Activated naive CD8-positive, alpha-beta T cell (primary cell): ENCODE measurements at regions not wholly inside any gene's neighbourhood (a gene's known extent, or its start where the extent isn't known, plus 50 kb on each side); places are given as distances from the start of the nearest gene placed in this dataset.
"Not testable (repeated sequence)": the region's sequence is repeated elsewhere in the genome, so short reads cannot be mapped to it uniquely, and the experiment has no call there.

Source experiments
- H3K27ac Mint-ChIP-seq: one replicate; pipeline ENCODE4 v1.8.0; 2021; ENCODE audit warnings: mixed read lengths
- H3K27me3 Mint-ChIP-seq: one replicate; pipeline ENCODE4 v1.8.0; 2021; ENCODE audit warnings: mixed read lengths
- H3K36me3 Mint-ChIP-seq: one replicate; pipeline ENCODE4 v1.8.0; 2021; ENCODE audit warnings: mixed read lengths
- H3K4me1 Mint-ChIP-seq: one replicate; pipeline ENCODE4 v1.8.0; 2021; ENCODE audit warnings: low read depth, mixed read lengths
- H3K4me3 Mint-ChIP-seq: one replicate; pipeline ENCODE4 v1.8.0; 2021; ENCODE audit warnings: mild to moderate bottlenecking, mixed read lengths
- H3K9me3 Mint-ChIP-seq: one replicate; pipeline ENCODE4 v1.8.0; 2021; ENCODE audit warnings: low read depth, mixed read lengths

DNA sequence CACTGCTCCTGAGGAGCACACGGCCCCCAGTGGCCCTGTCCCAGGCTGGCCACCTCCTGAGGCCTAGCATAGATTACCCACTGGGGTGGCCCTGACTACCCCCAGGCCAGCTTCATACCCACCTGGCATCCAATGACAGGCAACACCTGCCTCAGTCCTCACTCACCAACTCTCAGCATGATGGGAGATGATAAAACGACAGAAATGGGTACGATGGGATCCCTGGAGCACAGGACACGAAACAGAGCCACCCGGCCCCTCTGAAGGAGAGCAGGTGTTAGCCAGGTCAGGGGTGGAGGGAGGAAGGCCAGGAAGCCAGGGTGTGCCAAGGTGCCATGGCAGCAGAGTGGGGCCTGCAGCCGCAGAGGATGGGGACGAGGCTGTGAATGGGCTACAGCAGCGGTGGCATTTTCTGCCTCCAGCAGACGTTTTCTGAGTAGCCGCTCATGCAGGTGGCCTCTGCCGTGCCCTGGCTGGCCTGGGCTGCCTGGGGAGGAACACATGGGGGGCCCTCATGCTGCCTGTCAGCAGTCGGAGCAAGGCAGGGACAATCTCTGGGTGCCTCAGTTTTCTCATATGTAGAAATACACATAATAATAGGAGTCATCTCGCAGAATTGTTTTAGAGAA is 50.2 kb upstream of the FGF3 start:
- peaks cover 8% of the 10 kb centered on the region for H3K27me3 Mint-ChIP-seq
- no peak overlapping the region for H3K4me3 Mint-ChIP-seq
- no peak overlapping the region for H3K27ac Mint-ChIP-seq
- no peaks in the 10 kb centered on the region for H3K4me1 Mint-ChIP-seq
- H3K9me3 Mint-ChIP-seq: no peaks in the 10 kb centered on the region
- H3K36me3 Mint-ChIP-seq: no peaks in the 10 kb centered on the region

DNA sequence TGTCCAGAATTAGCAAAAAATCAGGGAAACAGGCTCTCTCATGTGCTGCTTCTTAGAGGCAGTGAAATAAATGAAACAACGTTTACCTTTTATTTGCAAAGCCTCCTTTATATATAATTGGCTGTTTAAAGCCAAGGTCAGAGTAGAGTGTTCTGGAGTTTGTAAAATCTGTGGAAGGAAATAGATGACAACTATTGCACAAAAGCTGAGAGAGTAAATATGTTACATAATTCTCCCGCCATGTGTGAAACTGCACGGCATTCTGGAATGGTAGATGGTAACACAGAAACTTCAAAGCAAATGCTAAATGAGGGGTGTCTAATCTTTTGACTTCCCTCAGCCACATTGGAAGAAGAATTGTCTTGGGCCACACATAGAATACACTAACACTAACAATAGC is 51.5 kb upstream of the FGF3 start:
- no peak overlapping the region for H3K27ac Mint-ChIP-seq
- no peaks in the 10 kb centered on the region for H3K9me3 Mint-ChIP-seq
- no peaks in the 10 kb centered on the region for H3K4me1 Mint-ChIP-seq
- no peak overlapping the region for H3K4me3 Mint-ChIP-seq
- H3K27me3 Mint-ChIP-seq: peaks cover 8% of the 10 kb centered on the region
- no peaks in the 10 kb centered on the region for H3K36me3 Mint-ChIP-seq

DNA sequence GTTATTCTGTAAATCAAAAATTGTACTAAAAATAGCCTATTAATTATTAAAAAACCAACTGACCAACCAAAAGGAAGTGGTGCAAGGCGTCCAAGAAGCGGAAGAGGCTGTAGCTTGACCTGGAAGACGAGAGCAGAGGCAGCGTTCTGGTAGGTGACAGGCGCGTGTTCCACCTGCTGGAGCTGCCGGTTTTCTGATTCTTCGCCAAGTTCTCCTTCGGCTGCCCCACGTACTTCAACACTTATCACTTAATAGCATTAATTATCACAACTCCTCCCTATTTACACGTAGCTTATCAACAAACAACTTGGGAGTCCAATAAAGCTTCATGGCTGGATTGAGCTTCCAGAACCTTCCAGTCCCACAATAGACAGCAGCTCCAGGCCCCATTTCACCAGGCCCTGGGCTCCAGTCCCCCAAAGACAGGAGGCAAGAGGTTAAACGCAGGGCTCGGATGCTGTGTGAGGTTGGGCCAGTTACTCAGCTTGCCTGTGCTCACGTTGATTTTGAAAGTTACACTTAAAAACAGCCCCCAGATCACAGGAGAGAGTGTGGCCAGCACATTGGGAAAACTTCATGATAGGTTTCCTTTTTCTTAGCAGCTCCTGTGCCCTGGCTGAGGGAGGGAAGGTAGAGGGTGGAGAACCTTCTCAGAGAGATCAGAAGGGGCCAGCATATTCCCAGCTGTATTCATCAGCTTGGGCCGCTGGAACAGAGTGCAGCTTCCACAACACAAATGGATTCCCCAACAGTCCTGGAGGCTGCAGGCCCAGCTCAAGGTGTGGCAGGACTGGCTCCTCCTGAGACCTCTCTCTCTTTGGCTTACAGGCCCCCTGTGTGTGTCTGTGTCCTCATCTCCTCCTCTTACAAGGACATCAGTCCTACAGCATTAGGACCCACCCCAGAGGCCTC is 54.2 kb upstream of the FGF3 start:
- no peak overlapping the region for H3K4me3 Mint-ChIP-seq
- peaks cover 2% of the 10 kb centered on the region for H3K27me3 Mint-ChIP-seq
- H3K36me3 Mint-ChIP-seq: no peaks in the 10 kb centered on the region
- H3K9me3 Mint-ChIP-seq: no peaks in the 10 kb centered on the region
- H3K27ac Mint-ChIP-seq: no peak overlapping the region
- H3K4me1 Mint-ChIP-seq: no peaks in the 10 kb centered on the region

DNA sequence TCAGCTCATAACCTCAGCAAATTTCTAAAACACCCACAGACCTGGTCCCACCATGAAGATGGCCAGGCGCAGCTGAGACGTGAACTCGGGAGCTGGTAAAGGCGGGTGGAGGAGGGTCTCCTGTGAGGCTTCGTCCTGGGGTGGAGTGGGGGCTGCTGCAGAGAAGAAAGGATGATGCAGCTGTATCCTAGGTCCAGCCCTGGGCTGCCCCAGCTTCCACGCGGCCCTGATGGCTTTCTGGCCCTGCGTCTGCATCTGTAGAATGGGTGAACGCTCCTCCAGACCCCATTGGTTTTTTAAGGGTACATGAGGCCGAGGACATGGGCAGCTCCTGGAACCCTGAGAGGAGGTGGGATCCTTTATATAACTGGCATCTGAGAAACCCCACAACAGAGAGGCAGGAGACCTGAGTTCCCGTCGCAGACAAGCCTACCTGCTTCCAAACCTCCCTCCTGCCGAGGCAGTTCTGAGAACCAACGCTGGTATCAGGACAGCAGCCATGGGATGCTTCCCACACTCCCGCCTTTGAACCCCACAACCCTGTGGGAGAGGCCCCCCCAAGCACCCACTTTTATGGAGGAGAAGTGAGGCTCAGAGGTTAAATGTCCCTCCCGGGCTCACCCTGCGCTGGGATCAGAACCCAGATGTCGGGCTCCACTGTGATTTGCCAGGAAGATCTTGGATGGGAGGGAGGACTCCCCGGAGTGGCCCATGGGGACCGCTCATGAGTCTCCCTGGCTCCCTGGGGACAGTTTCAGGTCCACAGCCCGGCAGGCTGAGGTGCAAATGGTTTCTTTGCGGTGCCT is 55.2 kb upstream of the FGF3 start:
- Mint-ChIP-seq H3K36me3 (no peaks in the 10 kb centered on the region), H3K4me1 (no peaks in the 10 kb centered on the region), H3K9me3 (no peaks in the 10 kb centered on the region), H3K27me3 (peaks cover 2% of the 10 kb centered on the region), H3K4me3 (no peak overlapping the region), H3K27ac (no peak overlapping the region)

DNA sequence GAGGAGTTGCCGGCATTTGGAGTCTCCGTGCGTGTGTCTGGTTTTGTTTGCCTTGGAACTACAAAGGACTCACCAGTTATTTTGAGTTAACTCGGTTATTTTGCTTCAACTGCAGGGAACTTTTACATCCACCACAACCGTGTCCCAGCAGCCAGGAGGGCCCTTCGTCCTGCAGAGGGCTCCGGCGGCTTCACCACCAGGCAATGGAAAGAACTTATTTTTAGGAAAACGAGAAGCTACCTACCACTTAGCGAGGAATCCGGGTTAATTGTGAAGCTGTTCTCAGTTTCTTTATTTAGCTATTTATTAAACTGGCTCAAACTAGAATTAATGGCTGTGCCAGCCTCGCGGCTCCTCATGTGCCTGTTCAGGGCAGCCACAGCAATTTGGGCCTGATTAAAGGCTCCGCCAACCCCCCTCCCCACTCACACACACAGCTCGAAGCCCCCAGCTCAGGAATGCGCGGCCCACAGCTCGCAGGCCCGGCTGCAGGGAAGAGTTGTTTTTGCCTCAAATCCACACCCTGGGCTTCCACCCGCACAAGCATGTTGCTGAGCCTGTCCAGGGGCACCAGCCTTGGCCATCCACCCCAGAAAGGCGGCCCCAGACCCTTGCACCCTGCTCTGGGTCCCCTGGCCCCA is 55.9 kb upstream of the FGF3 start:
- no peaks in the 10 kb centered on the region for H3K9me3 Mint-ChIP-seq

DNA sequence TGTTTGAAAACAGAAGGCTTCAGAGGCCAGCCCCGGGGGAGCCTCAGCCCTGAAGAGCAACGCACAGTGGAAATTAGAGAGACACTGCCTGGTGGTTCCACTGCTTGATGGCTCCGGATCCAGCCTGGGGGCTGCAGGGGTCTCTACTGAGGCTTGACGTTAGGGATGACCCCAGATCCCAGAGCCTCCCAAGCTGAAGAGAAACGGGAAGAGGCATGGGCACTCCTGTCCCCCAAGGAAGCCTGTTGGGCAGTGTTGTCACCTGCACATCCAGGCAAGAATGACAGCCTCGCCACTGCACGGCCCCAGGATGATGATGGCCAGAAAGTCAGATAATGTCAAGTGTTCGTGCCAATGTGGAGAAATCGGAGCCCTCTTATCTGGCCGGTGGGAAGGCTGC is 56.8 kb upstream of the FGF3 start:
- Mint-ChIP-seq H3K4me3 (no peak overlapping the region), H3K9me3 (no peaks in the 10 kb centered on the region), H3K4me1 (no peaks in the 10 kb centered on the region), H3K27ac (no peak overlapping the region), H3K36me3 (no peaks in the 10 kb centered on the region), H3K27me3 (peaks cover 2% of the 10 kb centered on the region)

More for the DNA sequence above, 55.9 kb upstream of the FGF3 start:
- no peaks in the 10 kb centered on the region for H3K4me1 Mint-ChIP-seq
- no peak overlapping the region for H3K27ac Mint-ChIP-seq
- H3K4me3 Mint-ChIP-seq: no peak overlapping the region
- peaks cover 2% of the 10 kb centered on the region for H3K27me3 Mint-ChIP-seq
- no peaks in the 10 kb centered on the region for H3K36me3 Mint-ChIP-seq

DNA sequence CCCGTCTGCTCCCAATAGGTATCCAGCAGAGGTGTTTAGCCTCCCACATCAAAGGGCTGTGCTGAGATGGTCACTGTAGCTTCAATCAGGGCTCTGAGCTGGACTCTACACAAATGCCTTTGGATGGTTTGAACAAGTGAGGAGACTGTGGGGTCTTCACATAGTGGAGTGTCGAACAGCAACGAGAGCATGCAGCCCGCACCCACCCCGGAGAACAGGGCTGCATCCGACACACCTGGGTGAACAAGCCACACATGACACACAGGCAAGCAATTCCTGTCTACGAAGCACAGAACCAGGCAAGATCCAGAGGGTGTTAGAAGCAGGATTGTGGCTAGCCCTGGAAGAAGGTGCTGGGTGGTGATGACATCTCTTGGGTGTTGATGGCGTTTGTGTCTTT is 58.0 kb upstream of the FGF3 start:
- Mint-ChIP-seq H3K9me3 (no peaks in the 10 kb centered on the region), H3K36me3 (no peaks in the 10 kb centered on the region), H3K4me1 (no peaks in the 10 kb centered on the region), H3K27me3 (peaks cover 2% of the 10 kb centered on the region), H3K4me3 (no peak overlapping the region), H3K27ac (no peak overlapping the region)

DNA sequence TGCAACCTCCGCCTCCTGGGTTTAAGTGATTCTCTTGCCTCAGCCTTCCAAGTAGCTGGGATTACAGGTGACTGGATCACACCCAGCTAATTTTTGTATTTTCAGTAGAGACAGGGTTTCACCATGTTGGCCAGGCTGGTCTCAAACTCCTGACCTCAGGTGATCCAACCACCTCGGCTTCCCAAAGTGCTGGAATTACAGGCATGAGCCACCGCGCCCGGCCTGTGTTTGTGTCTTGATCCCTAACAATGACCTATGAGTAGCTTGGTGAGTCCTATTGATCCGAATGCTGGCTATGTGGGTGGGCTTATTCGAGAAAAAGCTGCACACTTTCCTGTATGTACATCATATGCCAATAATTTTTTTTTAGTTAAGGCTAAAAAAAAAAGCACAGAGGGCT is 58.5 kb upstream of the FGF3 start:
- not testable (repeated sequence) for H3K36me3 Mint-ChIP-seq, H3K4me3 Mint-ChIP-seq, H3K27me3 Mint-ChIP-seq, H3K27ac Mint-ChIP-seq, H3K4me1 Mint-ChIP-seq, H3K9me3 Mint-ChIP-seq

DNA sequence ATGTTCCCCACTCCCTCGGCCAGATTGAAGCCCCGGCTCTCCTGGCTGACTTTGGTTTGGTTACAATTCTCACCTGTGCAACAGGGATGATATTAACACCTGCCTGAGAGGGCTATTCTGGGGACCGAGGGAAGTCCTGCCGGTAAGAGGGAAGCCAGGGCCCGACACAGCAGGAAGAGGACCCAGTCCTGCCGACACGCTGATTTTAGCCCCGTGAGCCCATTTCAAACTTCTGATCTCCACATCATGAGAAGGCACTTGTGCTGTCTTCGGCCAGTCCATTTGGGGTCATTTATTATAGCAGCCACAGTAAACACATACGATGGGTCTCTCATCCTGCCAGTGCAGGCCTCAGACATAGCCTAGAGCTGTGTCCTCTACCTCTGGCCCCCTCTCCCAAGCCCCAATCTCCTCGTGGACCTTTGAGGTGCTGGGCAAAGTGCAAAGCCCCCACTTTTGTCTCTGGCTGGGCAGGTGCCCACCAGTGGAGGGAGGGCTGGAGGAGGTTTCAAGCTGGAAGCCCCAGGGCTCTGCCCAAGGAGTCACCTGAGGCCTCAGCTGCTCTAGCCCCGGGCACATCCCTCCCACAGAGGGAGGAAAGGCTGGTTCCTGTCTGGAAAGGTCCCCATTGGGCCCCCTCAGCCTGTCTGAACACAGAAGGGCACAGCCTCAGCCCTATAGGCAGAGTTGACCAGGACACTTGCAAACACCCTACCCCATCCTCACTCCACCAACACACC is 59.1 kb upstream of the FGF3 start:
- no peaks in the 10 kb centered on the region for H3K27me3 Mint-ChIP-seq
- H3K27ac Mint-ChIP-seq: no peak overlapping the region
- no peaks in the 10 kb centered on the region for H3K4me1 Mint-ChIP-seq
- H3K9me3 Mint-ChIP-seq: no peaks in the 10 kb centered on the region
- H3K36me3 Mint-ChIP-seq: no peaks in the 10 kb centered on the region
- no peak overlapping the region for H3K4me3 Mint-ChIP-seq

DNA sequence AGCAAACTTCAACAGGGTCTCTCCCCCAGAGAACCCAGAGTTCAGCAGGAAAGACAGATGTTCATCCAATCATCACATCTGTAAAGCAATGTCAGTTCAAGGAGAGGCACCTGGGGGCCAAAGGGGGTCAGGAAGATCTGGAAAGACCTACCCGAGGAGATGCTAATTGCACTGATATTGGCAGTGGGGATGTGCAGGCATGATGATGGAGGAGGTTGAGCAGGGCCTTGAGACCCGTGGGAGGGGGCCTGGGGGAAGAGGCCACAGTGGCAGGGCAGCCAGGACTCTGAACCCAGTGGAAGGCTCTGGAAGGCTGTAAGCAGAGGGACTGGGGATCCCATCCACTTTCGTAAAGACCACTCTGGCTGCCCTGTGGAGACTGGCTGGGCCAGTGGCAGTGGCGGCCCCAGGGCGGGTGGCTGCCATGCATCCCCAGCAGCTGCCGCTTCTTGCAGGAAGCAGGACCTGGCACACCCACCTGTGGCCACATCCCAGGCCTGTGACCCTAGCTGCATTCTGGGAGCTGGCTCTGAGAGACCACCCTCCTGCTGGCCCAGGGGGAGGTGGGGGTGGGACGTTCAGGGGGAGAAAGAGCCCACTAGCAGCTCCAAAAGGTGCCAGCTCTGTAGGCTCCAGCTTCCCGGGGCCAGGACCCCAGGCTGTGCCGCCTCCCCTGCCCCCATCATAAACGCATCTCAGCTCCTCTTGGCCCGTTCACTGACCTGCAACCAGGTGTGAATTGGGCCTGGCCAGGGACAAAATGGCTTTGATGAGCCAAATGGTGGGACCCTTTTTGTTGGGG is 59.9 kb upstream of the FGF3 start:
- Mint-ChIP-seq H3K9me3 (no peaks in the 10 kb centered on the region), H3K27ac (no peak overlapping the region), H3K36me3 (no peaks in the 10 kb centered on the region), H3K4me3 (no peak overlapping the region), H3K4me1 (no peaks in the 10 kb centered on the region), H3K27me3 (no peaks in the 10 kb centered on the region)

DNA sequence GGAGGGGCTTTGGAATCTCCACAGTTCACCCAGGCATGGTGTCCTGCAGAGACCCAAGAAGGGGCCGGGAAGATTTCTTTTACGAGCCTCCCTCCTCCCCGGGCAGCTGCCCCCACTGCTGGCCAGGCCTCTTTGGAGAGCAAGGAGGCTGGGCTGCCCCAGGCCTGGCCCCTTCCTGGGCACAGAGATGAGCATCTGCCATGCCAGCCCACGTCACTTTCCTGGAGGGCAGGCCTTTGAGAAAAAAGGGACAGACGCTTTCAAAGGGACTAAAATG is 60.5 kb upstream of the FGF3 start:
- no peaks in the 10 kb centered on the region for H3K4me1 Mint-ChIP-seq
- H3K36me3 Mint-ChIP-seq: no peaks in the 10 kb centered on the region
- no peak overlapping the region for H3K27ac Mint-ChIP-seq
- no peaks in the 10 kb centered on the region for H3K27me3 Mint-ChIP-seq
- H3K4me3 Mint-ChIP-seq: no peak overlapping the region
- H3K9me3 Mint-ChIP-seq: no peaks in the 10 kb centered on the region

DNA sequence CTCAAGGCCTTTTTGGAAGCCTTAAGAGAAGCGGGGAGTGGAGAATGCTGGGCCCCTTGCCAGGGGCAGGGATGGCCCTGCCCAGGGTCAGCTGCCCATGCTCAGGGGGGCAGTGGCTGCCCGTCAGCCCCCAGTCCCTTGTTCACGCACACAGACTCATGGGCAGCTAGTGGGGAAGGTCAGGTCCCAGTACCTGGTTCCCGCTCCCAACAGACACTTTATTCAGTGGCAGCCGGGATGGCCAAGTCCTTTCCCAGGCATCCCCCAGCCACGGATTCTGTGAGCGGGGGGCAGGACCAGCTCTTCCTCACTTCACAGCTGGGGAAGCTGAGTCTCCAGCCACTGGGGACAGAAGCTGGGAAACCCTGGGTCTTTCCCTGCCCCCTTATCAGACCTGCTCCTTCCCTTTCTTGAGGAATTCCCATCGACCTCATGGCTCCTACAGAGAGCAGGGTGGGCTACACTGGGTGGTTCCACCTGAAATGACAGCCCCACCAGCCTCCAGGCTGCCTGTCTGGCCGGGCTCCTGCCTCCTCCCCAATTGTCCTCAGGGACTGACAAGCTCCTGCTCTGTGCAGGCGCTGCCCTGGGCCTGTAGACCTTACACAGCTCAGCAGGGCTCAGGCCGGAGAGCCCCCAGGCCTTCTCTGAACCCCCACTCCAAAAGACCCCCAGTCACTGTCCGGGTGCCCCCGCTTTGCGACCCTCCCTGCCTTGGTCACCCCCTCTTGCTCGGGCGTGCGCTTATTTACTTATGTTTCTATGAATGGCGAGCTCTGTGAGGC is 61.0 kb upstream of the FGF3 start:
- no peak overlapping the region for H3K27ac Mint-ChIP-seq
- H3K9me3 Mint-ChIP-seq: no peaks in the 10 kb centered on the region
- H3K36me3 Mint-ChIP-seq: no peaks in the 10 kb centered on the region
- no peak overlapping the region for H3K4me3 Mint-ChIP-seq
- H3K4me1 Mint-ChIP-seq: no peaks in the 10 kb centered on the region
- no peaks in the 10 kb centered on the region for H3K27me3 Mint-ChIP-seq

DNA sequence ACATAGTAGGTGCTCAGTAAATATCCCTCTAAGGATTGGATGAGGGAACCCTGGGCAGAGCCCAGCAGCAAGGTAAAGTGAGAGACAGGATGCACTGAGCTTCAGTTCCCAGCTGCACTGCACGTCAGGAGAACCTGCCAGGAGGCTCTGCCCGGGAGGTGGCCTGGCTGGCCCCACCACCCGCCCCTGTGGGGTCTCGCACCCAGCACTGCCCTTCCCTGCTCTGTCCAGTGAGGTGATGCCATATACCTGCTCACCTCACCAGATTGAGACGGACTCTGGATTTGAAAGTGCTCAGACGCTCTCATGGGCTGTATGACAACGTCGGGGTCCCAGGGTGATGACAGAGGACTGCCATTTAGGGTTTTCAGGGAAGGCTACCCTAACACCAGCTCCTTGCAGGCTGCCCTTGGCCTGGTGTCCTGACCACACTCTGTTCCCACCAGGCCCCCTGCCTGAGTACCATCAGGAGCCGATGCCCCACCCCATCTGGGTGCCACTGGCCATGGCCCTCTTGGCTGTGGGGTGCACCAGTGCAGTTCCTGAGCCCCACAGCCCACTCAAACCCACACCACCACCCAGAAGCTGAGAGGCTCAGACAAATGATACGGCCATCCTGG is 61.7 kb upstream of the FGF3 start:
- Mint-ChIP-seq H3K9me3 (no peaks in the 10 kb centered on the region), H3K4me1 (no peaks in the 10 kb centered on the region), H3K27me3 (no peaks in the 10 kb centered on the region), H3K27ac (no peak overlapping the region), H3K4me3 (no peak overlapping the region), H3K36me3 (no peaks in the 10 kb centered on the region)
